HepG2 (cell line): ENCODE measurements at regions not wholly inside any gene's neighbourhood (a gene's known extent, or its start where the extent isn't known, plus 50 kb on each side); places are given as distances from the start of the nearest gene placed in this dataset.

Experiments
- ATAC-seq: fragments of 200-7000 bp; cut with Tn5 transposase; 3 replicates; pipeline ENCODE4 v1.9.1; 2020; ENCODE audit warnings: mild to moderate bottlenecking, moderate library complexity
- BruUV-seq: library from RNA; stranded (reverse); fragments of 400-500 nt; replicated peaks from 2 replicates; lab custom pipeline; 2021; lab: Mats Ljungman, UMichigan
- CTCF ChIA-PET: fragments of 300-600 bp; formaldehyde crosslinking; extraction: SDS; loops from one replicate; lab custom pipeline; 2021; ENCODE audit warnings: low total read pairs, inconsistent platforms, low intra/inter-chr PET ratio; lab: Yijun Ruan, JAX
- POLR2A ChIA-PET: fragments of 350-600 bp; sonication (Branson Sonifier 250); formaldehyde crosslinking; loops from one replicate; lab custom pipeline; 2020; ENCODE audit warnings: antibody characterized with exemption, inconsistent platforms; lab: Yijun Ruan, JAX
- DNase-seq: peaks from one replicate; pipeline ENCODE4 v3.0.0-alpha.2; 2015; ENCODE audit warnings: low spot score
- FAIRE-seq: peaks from 3 replicates; lab custom pipeline; 2011; peaks lifted over from hg19 to GRCh38; lab: Jason Lieb, UNC
- H2AFZ ChIP-seq: one replicate; pipeline ENCODE4 v1.6.1; 2011; ENCODE audit warnings: low read length, inconsistent platforms
- H3K27ac ChIP-seq: fragments of 300-600 bp; 3 replicates; pipeline ENCODE4 v1.8.0; 2011; ENCODE audit warnings: mixed run types, mild to moderate bottlenecking, mixed read lengths, low read length, inconsistent platforms; ENCODE audit not compliant: insufficient read depth; ENCODE audit errors: extremely low read length
- H3K27me3 ChIP-seq, 2 experiments: fragments of 200-600 bp in 1 of 2; 2 replicates in 1 of 2; 3 replicates in 1 of 2; pipeline versions ENCODE4 v1.6.0 to v1.8.0; 2011; ENCODE audit warnings: low read length in 2 of 2, mild to moderate bottlenecking in 2 of 2, moderate library complexity in 2 of 2, inconsistent platforms in 1 of 2; ENCODE audit not compliant: insufficient read depth in 2 of 2, control insufficient read depth in 1 of 2
- H3K36me3 ChIP-seq, 2 experiments: fragments of 200-600 bp in 1 of 2; replicated peaks in 1 of 2; 2 replicates in 1 of 2; 3 replicates in 1 of 2; pipeline versions ENCODE4 v1.5.1 to v1.8.0; 2011; ENCODE audit warnings: low read length in 2 of 2, inconsistent platforms in 1 of 2; ENCODE audit not compliant: insufficient read depth in 2 of 2, control insufficient read depth in 1 of 2
- H3K4me1 ChIP-seq: 2 replicates; pipeline ENCODE4 v1.5.1; 2012; ENCODE audit warnings: low read length, inconsistent platforms; ENCODE audit not compliant: insufficient read depth
- H3K4me2 ChIP-seq: 2 replicates; pipeline ENCODE4 v1.6.0; 2011; ENCODE audit warnings: low read depth, low read length, inconsistent platforms
- H3K4me3 ChIP-seq, 3 experiments: fragments of 200-600 bp in 1 of 3; sonication (generic), shearing (Covaris generic) in 1 of 3; replicated peaks in 1 of 3; 2 replicates each; pipeline ENCODE4 v1.5.1; 2011 to 2016; ENCODE audit warnings: low read length in 3 of 3, inconsistent platforms in 2 of 3, low read depth in 2 of 3, mild to moderate bottlenecking in 2 of 3, control low read depth in 1 of 3, mixed read lengths in 1 of 3; ENCODE audit not compliant: insufficient read depth in 1 of 3
- H3K79me2 ChIP-seq: one replicate; pipeline ENCODE4 v1.6.1; 2011; ENCODE audit warnings: low read length, inconsistent platforms; ENCODE audit not compliant: insufficient read depth
- H3K9ac ChIP-seq: 2 replicates; pipeline ENCODE4 v1.6.0; 2011; ENCODE audit warnings: mild to moderate bottlenecking, low read depth, low read length, inconsistent platforms; ENCODE audit not compliant: insufficient read depth
- H3K9me3 ChIP-seq: 2 replicates; pipeline ENCODE4 v1.5.1; 2012; ENCODE audit warnings: mild to moderate bottlenecking, low read length
- H4K20me1 ChIP-seq: 2 replicates; pipeline ENCODE4 v1.6.0; 2011; ENCODE audit warnings: inconsistent platforms, mild to moderate bottlenecking, low read length, moderate library complexity; ENCODE audit not compliant: insufficient read depth
- ARID5B ChIP-seq: IDR thresholded peaks from 2 replicates; pipeline ENCODE4 v1.4.0; 2020; ENCODE audit warnings: mild to moderate bottlenecking, missing genetic modification reagents
- MEIS1 ChIP-seq: sonication (generic); formaldehyde crosslinking; IDR thresholded peaks from 2 replicates; pipeline ENCODE4 v1.9.0; 2021; ENCODE audit warnings: mild to moderate bottlenecking, missing genetic modification reagents, moderate library complexity, borderline replicate concordance
- SAFB2 ChIP-seq: sonication (generic); formaldehyde crosslinking; IDR thresholded peaks from 2 replicates; pipeline ENCODE4 v1.5.1; 2020; ENCODE audit warnings: missing genetic modification reagents, low read depth, mild to moderate bottlenecking, borderline replicate concordance
- ZNF615 ChIP-seq: sonication (generic); formaldehyde crosslinking; IDR thresholded peaks from 2 replicates; pipeline ENCODE4 v1.5.0; 2020; ENCODE audit warnings: mild to moderate bottlenecking, missing genetic modification reagents, borderline replicate concordance
- ZNF644 ChIP-seq: IDR thresholded peaks from 2 replicates; pipeline ENCODE4 v1.6.1; 2016; ENCODE audit warnings: low read depth
- WGBS: methylation state at CpG from one replicate; pipeline ENCODE4 v1.1.6; 2017; ENCODE audit warnings: low lambda C conversion rate; 5-methylcytosine and 5-hydroxymethylcytosine counted together
- in situ Hi-C: cut with HindIII; loops from 2 replicates; pipeline ENCODE4 v1.10.0; 2017; ENCODE audit warnings: low pct_unique_long_range_greater_than_20kb; ENCODE audit not compliant: extremely low pct_ligation_motif_present
- intact Hi-C: fragments of 100-400 bp; cut with micrococcal nuclease; formaldehyde crosslinking; loops from one replicate; pipeline ENCODE4 v1.10.0; 2022; ENCODE audit not compliant: unreplicated experiment
- TF ChIP-seq, protein P1 (sequence below): sonication (generic); formaldehyde crosslinking; IDR thresholded peaks from 2 replicates; pipeline ENCODE4 v1.5.1; 2020; ENCODE audit warnings: mild to moderate bottlenecking, missing genetic modification reagents, borderline replicate concordance

DNA sequence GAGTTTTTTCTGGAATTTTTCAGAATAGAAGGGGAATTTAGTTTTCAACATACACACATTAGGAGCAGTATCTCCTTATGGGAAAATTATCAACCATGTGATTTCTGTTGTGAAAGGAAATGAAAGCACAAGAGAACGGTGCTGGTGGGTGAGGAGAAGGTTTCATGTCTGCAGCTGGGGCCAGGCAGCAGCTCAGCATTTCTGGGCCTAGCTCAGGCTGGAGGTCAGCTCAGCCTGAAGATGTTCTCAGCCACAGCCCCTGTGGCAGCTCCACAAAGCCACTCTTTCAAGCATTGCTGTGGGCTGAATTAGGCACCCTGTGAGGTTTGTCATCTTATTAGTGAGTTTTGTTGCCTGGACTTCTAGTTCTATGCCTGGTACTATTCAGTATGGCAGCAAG lies 90.3 kb downstream of the DIRAS2 start (continued):
- TF ChIP-seq SAFB2 (CRISPR knock-in tag): no peak

DNA sequence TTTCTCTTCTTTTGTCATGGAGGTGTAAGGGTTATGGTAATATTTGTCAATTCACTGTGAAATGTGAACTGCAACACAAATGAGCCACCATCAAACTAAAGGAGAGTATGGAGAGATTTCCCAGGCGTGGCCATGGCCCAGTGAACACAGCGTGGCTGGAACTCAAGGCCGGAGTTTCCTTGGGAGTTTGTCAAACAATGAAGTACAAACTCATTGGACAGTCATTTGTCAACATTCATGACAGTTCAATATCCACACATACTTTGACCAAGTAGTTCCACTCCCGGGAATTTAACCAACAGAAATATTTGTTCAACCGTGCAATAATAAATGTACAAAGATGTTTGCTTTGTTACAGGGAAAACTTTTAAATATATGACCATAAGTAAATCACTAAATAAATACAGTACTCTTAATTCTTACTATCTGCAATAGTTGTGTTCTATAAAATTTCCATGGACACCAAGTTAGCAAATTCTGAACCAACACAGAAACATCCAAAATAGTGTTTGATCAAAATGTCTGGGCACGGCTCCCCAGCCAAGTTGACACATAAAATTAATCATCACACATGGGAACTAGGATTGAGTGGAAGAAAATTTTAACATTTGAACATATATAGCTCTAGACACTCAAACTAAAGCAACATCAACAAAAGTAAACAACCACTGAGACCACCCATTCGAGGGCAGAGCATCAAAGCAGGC lies 87.1 kb downstream of the DIRAS2 start:
- WGBS: 2% methylated on average over 7 of the region's 7 CpGs
- peak; percentile 9 for DNase-seq
- CTCF ChIA-PET: no interaction called here
- TF ChIP-seq, protein P1, sequence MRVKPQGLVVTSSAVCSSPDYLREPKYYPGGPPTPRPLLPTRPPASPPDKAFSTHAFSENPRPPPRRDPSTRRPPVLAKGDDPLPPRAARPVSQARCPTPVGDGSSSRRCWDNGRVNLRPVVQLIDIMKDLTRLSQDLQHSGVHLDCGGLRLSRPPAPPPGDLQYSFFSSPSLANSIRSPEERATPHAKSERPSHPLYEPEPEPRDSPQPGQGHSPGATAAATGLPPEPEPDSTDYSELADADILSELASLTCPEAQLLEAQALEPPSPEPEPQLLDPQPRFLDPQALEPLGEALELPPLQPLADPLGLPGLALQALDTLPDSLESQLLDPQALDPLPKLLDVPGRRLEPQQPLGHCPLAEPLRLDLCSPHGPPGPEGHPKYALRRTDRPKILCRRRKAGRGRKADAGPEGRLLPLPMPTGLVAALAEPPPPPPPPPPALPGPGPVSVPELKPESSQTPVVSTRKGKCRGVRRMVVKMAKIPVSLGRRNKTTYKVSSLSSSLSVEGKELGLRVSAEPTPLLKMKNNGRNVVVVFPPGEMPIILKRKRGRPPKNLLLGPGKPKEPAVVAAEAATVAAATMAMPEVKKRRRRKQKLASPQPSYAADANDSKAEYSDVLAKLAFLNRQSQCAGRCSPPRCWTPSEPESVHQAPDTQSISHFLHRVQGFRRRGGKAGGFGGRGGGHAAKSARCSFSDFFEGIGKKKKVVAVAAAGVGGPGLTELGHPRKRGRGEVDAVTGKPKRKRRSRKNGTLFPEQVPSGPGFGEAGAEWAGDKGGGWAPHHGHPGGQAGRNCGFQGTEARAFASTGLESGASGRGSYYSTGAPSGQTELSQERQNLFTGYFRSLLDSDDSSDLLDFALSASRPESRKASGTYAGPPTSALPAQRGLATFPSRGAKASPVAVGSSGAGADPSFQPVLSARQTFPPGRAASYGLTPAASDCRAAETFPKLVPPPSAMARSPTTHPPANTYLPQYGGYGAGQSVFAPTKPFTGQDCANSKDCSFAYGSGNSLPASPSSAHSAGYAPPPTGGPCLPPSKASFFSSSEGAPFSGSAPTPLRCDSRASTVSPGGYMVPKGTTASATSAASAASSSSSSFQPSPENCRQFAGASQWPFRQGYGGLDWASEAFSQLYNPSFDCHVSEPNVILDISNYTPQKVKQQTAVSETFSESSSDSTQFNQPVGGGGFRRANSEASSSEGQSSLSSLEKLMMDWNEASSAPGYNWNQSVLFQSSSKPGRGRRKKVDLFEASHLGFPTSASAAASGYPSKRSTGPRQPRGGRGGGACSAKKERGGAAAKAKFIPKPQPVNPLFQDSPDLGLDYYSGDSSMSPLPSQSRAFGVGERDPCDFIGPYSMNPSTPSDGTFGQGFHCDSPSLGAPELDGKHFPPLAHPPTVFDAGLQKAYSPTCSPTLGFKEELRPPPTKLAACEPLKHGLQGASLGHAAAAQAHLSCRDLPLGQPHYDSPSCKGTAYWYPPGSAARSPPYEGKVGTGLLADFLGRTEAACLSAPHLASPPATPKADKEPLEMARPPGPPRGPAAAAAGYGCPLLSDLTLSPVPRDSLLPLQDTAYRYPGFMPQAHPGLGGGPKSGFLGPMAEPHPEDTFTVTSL (CRISPR knock-in tag): peak; percentile 43; the same call in 1 of the 2 replicates
- TF ChIP-seq ZNF615 (CRISPR knock-in tag) (no peak), ARID5B (CRISPR knock-in tag) (peak; percentile 32), MEIS1 (CRISPR knock-in tag) (peak; percentile 49; the same call in 1 of the 2 replicates), ZNF644 (CRISPR knock-in tag) (0 out of 2 replicates have a peak, but pooled peaks have one; percentile 21)

More for the DNA sequence above, 87.1 kb downstream of the DIRAS2 start:
- no peaks in the 10 kb centered on the region for H4K20me1 ChIP-seq
- no peak for FAIRE-seq
- H2AFZ ChIP-seq: no peak overlapping the region
- intact Hi-C loops (no loop called here), in situ Hi-C loops (no loop called here)
- H3K36me3 ChIP-seq: no peaks in the 10 kb centered on the region
- H3K27ac ChIP-seq: no peak overlapping the region
- H3K27me3 ChIP-seq: peaks cover 0 to 3% of the 10 kb centered on the region in 2 experiments; a peak in 1 of 5 replicates
- ATAC-seq: peak; percentile 73
- no peak overlapping the region for H3K4me3 ChIP-seq
- no TSS peak for BruUV-seq
- no peak overlapping the region for H3K9ac ChIP-seq
- no peaks in the 10 kb centered on the region for H3K9me3 ChIP-seq
- H3K4me2 ChIP-seq: no peak overlapping the region
- POLR2A ChIA-PET: no interaction called here
- peaks cover 12% of the 10 kb centered on the region; the same call in 1 of the 2 replicates for H3K4me1 ChIP-seq
- no peaks in the 10 kb centered on the region for H3K79me2 ChIP-seq
